ENCODE measurements at regions not wholly inside any gene's neighbourhood (a gene's known extent, or its start where the extent isn't known, plus 50 kb on each side); places are given as distances from the start of the nearest gene placed in this dataset.

DNA sequence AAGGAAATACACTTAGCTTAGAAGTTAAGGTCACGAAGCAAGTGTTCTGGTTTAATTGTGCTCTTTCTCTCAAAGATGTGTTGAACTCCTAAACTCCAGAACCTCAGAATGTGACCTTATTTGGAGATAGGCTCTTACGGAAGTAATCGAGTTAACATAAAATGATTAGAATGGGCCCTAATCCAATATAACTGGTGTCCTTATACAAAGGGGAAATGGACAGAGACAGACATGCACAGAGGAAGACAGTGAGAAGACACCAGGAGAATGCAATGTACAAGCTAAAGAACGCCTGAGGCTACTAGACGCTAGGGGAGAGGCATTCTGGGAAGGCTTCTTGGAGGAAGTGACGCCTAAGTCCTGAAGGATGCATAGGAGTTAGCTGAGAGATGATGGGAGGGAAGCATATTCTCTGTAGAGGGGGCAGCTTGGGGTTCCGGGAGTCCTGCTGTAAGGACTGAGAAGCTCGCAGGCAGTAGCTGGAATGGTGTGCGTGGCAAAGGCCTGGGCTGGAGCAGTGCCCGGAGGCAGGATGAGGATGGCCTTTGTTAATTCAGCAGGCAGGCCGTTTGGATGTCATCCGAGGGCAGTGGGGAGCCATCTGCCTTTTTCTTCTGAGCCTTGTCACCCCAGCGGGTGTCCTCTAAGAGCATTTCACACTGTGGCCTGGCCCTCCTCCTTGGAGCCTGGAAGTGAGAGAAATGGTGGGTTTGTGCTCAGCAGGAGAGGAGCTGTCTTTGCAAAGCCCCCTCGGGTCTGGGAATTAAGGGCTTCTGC is 513.4 kb downstream of the SHQ1 start:
- no peak for DNase-seq (ENCODE audit: low read depth in 1 of 2, low spot score in 1 of 2)

DNA sequence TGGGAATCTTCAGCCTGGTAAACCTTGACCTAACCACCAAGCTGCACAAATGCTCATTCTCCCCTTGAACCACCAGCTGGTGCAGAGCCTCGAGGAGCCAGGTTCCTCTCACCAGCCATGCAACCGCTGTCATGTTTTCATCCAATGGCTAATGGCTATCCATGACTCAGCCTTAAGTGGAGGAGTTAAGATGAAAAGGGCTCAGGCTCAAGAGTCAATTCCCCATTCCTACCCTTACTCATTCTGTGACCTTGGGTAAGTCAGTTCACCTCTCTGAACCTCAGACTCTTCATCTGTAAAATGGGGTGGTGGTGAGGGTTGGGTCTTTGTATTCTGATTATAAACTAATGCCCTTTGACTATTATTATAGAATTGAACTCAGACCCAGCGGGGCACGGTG is 515.6 kb downstream of the SHQ1 start:
- DNase-seq (ENCODE audit: low read depth in 1 of 2, low spot score in 1 of 2), result no peak

GRCh38 chr3:72332036-72332435 is 516.2 kb downstream of the SHQ1 start:
- DNase-seq (ENCODE audit: low read depth in 1 of 2, low spot score in 1 of 2), result no peak

- DNase-seq (ENCODE audit: low read depth in 1 of 2, low spot score in 1 of 2), result no peak
Observed at GRCh38 chr3:72331076-72331475, 517.2 kb downstream of the SHQ1 start.

- no peak for DNase-seq (ENCODE audit: low read depth in 1 of 2, low spot score in 1 of 2)
Observed at GRCh38 chr3:72329354-72329753, 518.9 kb downstream of the SHQ1 start.

DNA sequence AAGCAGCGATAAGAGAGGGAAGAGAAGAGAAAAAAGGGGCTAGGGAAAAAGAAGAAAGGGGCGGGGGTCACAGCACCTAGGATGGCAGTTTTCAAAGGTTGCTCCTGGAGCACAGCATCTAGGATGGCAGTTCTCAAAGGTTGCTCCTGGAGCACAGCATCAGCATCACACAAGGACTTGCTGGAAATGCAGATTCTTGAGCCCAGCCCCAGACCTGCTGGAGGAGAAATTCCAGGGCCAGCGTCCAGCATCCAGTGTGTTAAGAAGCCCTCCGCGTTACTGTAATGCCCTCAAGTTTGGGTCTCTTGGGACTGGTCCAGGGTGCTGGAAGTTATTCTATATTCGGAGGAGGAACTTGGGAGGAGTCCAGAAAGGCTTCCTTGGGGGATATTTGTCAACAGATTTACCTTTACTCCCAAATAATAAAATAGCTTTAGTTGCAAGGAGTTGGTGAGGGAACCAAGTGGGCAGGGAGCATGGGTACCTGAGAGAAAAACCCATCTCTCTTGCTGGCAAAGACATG is 519.4 kb downstream of the SHQ1 start:
- no peak for DNase-seq (ENCODE audit: low read depth in 1 of 2, low spot score in 1 of 2)

DNA sequence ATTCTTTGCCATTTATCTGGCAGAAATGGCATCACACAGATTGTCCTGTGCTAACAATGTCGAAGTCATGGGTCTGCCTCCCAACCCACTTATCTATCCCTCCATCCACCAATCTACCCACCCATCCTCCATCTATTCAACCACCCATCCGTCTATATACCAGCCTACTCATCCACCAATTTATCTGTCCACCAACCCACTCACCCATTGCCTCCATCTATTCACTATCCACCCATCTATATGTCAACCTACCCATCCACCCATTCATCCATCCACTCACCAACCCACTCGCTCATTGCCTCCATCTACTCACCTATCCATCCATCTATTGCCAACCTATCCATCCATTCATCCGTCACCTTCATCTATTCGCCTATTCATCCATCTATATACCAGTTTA is 521.2 kb downstream of the SHQ1 start:
- DNase-seq (ENCODE audit: low read depth in 1 of 2, low spot score in 1 of 2), result no peak

DNA sequence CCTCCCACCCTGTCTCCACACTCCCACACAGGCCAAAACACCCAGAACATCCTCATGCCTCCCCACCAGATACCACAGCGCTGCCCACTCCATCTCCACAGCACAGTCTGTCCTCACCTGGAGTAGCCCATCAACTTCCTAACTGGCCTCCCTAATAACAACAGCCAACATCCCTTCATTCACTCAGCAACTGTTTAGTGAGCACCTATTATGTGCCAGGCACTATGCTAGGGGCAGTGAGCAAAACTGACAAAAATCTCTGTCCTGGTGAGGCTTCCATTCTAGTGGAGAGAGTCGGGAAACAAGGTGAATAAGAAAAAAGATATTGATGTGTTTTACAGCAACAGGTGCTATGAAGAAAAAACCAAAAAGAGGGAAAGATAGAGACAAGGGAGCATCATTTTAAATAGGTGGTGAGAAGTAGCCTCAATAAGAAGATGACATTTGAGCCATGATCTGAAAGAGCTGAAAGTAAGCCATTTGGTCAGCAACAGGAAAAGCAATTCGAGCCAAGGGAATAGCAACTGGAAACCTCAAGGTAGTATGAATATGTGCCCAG is 523.9 kb downstream of the SHQ1 start:
- DNase-seq (ENCODE audit: low read depth in 1 of 2, low spot score in 1 of 2), result no peak

DNA sequence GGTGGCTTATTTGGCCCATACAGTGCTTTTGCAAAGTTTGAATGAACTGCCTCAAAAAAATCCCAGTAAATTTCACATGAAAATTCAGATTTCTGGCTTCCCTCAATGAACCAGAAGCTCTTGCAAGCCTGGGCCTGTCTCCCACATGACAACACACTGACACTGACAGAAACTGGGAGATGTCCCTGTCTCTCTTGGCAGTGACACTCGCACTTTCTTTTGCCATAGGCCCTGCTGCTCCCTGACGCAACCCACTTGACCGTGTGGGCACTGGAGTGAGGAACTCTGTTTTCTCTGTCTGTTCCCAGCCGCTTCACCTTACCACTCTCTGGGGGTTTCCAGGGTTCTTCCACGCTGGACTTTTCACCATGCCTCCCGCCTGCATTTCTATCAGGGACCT is 524.5 kb downstream of the SHQ1 start:
- DNase-seq (ENCODE audit: low read depth in 1 of 2, low spot score in 1 of 2), result no peak

- no peak for DNase-seq (ENCODE audit: low read depth in 1 of 2, low spot score in 1 of 2)
Observed at GRCh38 chr3:72322264-72322976, 525.8 kb downstream of the SHQ1 start.

GRCh38 chr3:72320955-72321303 is 527.3 kb downstream of the SHQ1 start:
- DNase-seq (ENCODE audit: low read depth in 1 of 2, low spot score in 1 of 2), result no peak

- DNase-seq (ENCODE audit: low read depth in 1 of 2, low spot score in 1 of 2), result no peak
Observed at GRCh38 chr3:72320095-72320954, 527.9 kb downstream of the SHQ1 start.

DNA sequence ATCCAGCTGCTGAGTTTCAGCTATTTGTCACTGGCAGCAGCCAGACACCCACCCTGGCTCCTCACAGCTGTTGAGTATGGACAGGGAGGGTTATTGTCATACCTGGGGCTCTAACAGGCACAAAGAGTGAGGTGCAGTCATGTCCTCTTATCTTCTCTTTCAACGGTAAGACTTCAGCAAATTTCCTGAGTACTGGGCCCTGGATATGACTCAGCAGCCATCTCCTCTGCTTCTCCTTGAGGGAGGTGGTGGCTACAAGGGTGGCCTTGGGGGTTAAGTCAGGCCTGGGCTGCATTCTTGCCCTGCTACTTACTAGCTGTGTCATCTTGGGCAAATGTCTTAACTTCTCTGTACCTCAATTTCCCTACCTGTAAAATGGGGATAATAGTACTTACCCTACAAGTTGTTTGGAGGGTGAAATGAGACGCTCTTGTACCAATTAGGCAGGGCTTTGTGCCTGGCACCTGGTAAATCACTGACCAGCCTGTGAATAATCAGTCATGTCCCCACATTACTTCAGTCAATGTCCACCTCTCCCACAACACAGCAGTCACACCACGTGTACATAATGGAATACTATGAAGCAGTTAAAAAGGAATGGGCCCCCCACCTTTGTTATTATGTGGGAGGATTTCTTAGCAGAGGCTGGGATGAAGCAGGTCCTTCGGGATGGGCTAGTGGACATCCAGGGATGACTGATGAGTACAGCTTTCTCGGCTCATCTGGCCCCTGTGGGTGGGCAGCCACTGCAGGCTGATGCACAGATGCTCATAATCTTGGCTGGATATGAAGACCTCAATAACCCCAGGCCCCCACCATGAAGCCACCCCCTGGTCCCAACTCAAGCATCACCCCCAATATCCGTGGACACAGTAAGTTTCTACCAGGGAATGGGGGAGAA is 528.8 kb downstream of the SHQ1 start:
- no peak for DNase-seq (ENCODE audit: low read depth in 1 of 2, low spot score in 1 of 2)

GRCh38 chr3:72318504-72319193 is 529.6 kb downstream of the SHQ1 start:
- DNase-seq (ENCODE audit: low read depth in 1 of 2, low spot score in 1 of 2), result no peak

- no peak for DNase-seq (ENCODE audit: low read depth in 1 of 2, low spot score in 1 of 2)
Observed at GRCh38 chr3:72317491-72317890, 530.8 kb downstream of the SHQ1 start.

DNA sequence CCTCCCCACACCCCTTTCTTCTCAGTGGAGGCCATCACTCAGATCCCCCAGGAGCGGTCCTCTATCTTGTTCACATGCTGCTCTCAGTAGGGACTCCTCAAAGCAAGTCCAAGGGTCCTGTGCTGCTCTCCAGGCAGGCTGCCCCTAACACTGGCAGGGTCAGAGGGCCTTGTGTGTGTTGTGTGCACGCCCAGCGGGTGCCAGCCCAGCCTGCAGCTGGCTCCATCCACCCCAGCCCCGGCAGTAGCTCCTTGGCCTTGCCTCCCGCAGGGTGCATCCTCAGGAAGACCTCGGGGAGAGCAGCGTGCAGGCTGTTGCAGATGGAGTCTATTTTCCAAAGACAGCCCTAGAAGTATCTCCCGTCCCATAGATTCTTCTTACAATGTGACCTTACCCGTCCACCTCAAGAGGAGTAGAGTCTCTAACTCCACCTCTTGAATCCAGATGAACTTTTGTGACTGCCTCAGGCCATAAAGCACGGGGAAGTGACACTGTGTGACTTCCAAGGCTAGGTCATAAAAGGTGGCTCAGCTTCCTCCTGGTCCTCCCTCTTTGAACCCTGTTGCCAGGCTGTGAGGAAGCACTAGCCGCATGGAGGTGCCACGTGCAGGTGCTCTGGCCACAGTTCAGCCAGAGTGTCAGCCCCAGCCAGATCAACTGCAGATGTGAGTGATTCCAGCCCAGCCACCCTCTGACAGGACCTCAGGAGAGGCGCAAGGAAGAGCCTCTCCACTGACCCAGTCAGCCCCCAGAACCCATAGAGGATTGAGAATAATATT is 531.6 kb downstream of the SHQ1 start:
- DNase-seq (ENCODE audit: low read depth in 1 of 2, low spot score in 1 of 2), result no peak

GRCh38 chr3:72313308-72313707 is 528.4 kb upstream of the PROK2 start:
- DNase-seq (ENCODE audit: low read depth in 1 of 2, low spot score in 1 of 2), result no peak

GRCh38 chr3:72312339-72312738 is 527.4 kb upstream of the PROK2 start:
- DNase-seq (ENCODE audit: low read depth in 1 of 2, low spot score in 1 of 2), result no peak

DNA sequence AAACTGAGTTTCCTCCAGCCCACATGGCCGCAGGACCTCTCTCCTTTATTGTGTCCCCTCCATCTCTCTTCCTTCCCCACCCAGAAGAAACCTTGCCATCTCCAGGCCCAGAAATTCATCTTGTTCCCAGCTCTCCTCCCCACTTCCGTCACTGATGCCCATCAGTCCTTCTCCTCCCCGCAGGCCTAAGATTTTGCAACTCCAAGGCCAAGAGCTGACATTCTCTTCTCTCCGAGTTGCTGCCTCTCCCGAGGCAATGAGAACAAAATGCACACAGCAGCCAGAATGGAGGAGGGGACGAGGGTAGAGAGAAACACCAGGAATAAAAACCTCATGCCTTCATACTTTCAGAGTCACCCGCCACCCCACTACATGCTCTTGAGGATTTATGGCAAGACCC is 526.5 kb upstream of the PROK2 start:
- no peak for DNase-seq (ENCODE audit: low read depth in 1 of 2, low spot score in 1 of 2)
